Left ventricle myocardium inferior (tissue), 1 donor: ENCODE measurements at regions not wholly inside any gene's neighbourhood (a gene's known extent, or its start where the extent isn't known, plus 50 kb on each side); places are given as distances from the start of the nearest gene placed in this dataset.
"Not testable (repeated sequence)": the region's sequence is repeated elsewhere in the genome, so short reads cannot be mapped to it uniquely, and the experiment has no call there.

Source experiments
- DNase-seq: peaks from one replicate; pipeline ENCODE4 v3.0.0-alpha.2; 2020
- H3K27ac ChIP-seq: fragments of 200-600 bp; replicated peaks from 2 replicates; pipeline ENCODE4 v1.8.0; 2021
- H3K27me3 ChIP-seq: fragments of 200-600 bp; 2 replicates; pipeline ENCODE4 v1.8.0; 2021; ENCODE audit warnings: low read depth
- H3K36me3 ChIP-seq: fragments of 200-600 bp; 2 replicates; pipeline ENCODE4 v1.8.0; 2021
- H3K4me1 ChIP-seq: fragments of 200-600 bp; 2 replicates; pipeline ENCODE4 v1.8.0; 2021
- H3K4me3 ChIP-seq: fragments of 200-600 bp; 2 replicates; pipeline ENCODE4 v1.8.0; 2021; ENCODE audit warnings: mild to moderate bottlenecking, moderate library complexity
- H3K9me3 ChIP-seq: fragments of 200-600 bp; replicated peaks from 2 replicates; pipeline ENCODE4 v1.8.0; 2021
- CTCF ChIP-seq: fragments of 200-600 bp; IDR thresholded peaks from 2 replicates; pipeline ENCODE4 v1.8.0; 2021; ENCODE audit warnings: antibody characterized with exemption, mild to moderate bottlenecking, borderline replicate concordance
- intact Hi-C: fragments of 100-400 bp; cut with micrococcal nuclease; formaldehyde crosslinking; loops from one replicate; pipeline ENCODE4 v1.11.0; 2022
- donor health status: DM: no; HTN: yes; CAD: no; lungs with severe emphysema.

- H3K9me3 ChIP-seq: no peaks in the 10 kb centered on the region
- H3K27ac ChIP-seq: no peak overlapping the region
- H3K4me1 ChIP-seq: no peaks in the 10 kb centered on the region
- no peaks in the 10 kb centered on the region for H3K36me3 ChIP-seq
- TF ChIP-seq CTCF: no peak
- DNase-seq: no peak
- no peaks in the 10 kb centered on the region for H3K27me3 ChIP-seq
- no peak overlapping the region for H3K4me3 ChIP-seq
- intact Hi-C loops: no loop called here
Measured at GRCh38 chrX:52270453-52271116, 85.9 kb downstream of the MAGED4 start.

GRCh38 chrX:52271206-52271605 is 86.5 kb downstream of the MAGED4 start:
- no peak for TF ChIP-seq CTCF
- intact Hi-C loops: no loop called here
- H3K27ac ChIP-seq: no peak overlapping the region
- no peak overlapping the region for H3K4me3 ChIP-seq
- H3K36me3 ChIP-seq: no peaks in the 10 kb centered on the region
- H3K4me1 ChIP-seq: no peaks in the 10 kb centered on the region
- no peak for DNase-seq
- no peaks in the 10 kb centered on the region for H3K9me3 ChIP-seq
- no peaks in the 10 kb centered on the region for H3K27me3 ChIP-seq

DNA sequence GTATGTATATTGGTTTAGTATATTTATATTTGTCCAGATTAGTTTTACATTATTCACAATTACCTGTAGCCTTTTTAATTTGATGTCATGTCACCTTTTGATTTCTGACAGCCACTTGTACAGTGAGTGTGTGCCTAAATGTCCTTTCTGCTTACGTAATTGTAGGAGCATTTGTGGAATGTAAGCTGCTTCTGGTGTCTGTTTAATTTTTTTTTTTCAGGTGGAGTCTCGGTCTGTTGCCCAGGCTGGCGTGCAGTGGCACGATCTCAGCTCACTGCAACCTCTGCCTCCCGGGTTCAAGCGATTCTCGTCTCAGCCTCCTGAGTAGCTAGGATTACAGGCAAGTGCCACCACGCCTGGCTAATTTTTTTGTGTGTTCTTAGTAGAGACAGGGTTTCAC is 91.2 kb upstream of the XAGE2 start:
- Histone ChIP-seq H3K36me3 (no peaks in the 10 kb centered on the region), H3K4me3 (no peak overlapping the region), H3K27ac (no peak overlapping the region), H3K27me3 (no peaks in the 10 kb centered on the region), H3K9me3 (no peaks in the 10 kb centered on the region), H3K4me1 (no peaks in the 10 kb centered on the region)
- TF ChIP-seq CTCF: no peak
- intact Hi-C loops: no loop called here
- DNase-seq: no peak

DNA sequence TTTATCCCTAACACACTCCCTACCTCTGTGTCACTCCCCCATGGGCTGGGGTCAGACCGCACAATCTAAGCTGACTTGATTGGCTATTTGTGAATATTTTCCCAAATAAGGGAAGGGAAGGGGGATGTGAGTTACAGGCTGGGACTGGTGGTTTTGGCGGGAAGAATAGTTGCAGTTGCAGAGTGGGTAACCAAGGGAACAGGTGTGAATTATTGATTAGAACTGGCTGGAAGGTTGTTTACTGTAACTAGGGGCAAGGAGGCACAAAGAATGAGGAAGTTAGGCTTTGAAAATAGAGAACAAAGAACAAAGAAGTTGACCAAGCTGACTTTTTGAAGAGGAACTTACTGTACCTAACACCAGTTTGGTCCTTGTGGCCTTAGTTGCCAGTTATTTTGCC is 88.0 kb upstream of the XAGE2 start:
- Histone ChIP-seq H3K27ac (no peak overlapping the region), H3K36me3 (no peaks in the 10 kb centered on the region), H3K9me3 (no peaks in the 10 kb centered on the region), H3K4me1 (no peaks in the 10 kb centered on the region), H3K4me3 (no peak overlapping the region), H3K27me3 (no peaks in the 10 kb centered on the region)
- no peak for TF ChIP-seq CTCF
- DNase-seq: no peak
- intact Hi-C loops: no loop called here

GRCh38 chrX:52284865-52285264 is 84.0 kb upstream of the XAGE2 start:
- Histone ChIP-seq H3K4me1 (no peaks in the 10 kb centered on the region), H3K9me3 (no peaks in the 10 kb centered on the region), H3K4me3 (no peak overlapping the region), H3K36me3 (no peaks in the 10 kb centered on the region), H3K27ac (no peak overlapping the region), H3K27me3 (no peaks in the 10 kb centered on the region)
- TF ChIP-seq CTCF: no peak
- no peak for DNase-seq
- intact Hi-C loops: no loop called here

GRCh38 chrX:52298968-52299367 is 69.9 kb upstream of the XAGE2 start:
- DNase-seq, H3K4me1 ChIP-seq, H3K27me3 ChIP-seq, intact Hi-C loops, H3K4me3 ChIP-seq, H3K9me3 ChIP-seq, H3K27ac ChIP-seq, H3K36me3 ChIP-seq: not testable (repeated sequence)

GRCh38 chrX:52308532-52308931 is 60.3 kb upstream of the XAGE2 start:
- H3K27me3 ChIP-seq, H3K36me3 ChIP-seq, H3K4me3 ChIP-seq, intact Hi-C loops, H3K9me3 ChIP-seq, H3K27ac ChIP-seq, H3K4me1 ChIP-seq, DNase-seq: not testable (repeated sequence)
